GM12875 (cell line): ENCODE measurements at regions not wholly inside any gene's neighbourhood (a gene's known extent, or its start where the extent isn't known, plus 50 kb on each side); places are given as distances from the start of the nearest gene placed in this dataset.

Experiments
- H3K4me3 ChIP-seq: one replicate; pipeline ENCODE4 v1.5.1; 2011; ENCODE audit warnings: low read depth, low read length, control low read depth
- TF ChIP-seq, protein P1 (sequence below): IDR thresholded peaks from 2 replicates; pipeline ENCODE4 v1.5.1; 2011; ENCODE audit warnings: low read depth, mild to moderate bottlenecking, control low read depth, inconsistent platforms, low read length, moderate library complexity, borderline replicate concordance; ENCODE audit not compliant: insufficient read depth

DNA sequence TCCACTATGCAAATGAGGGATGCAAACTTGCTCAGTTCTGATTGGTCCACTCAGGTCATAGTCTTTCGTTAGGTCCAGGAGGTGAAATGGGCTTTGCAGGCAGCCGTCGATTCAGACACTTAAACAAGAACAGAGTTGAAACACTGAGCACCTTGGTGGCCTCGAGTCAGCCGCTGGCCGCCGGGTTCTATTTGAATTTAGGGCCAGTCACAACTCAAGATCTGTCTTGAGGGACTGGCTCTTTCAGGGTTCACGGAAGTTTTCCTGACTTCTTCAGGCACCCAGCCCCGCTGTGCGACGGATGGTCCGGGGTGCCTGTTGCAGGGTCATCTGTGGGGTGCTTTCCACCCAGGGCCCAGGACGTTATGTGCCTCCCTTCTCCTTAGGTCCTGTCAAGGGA, 412.8 kb upstream of the IRX4 start:
- TF ChIP-seq, protein P1, sequence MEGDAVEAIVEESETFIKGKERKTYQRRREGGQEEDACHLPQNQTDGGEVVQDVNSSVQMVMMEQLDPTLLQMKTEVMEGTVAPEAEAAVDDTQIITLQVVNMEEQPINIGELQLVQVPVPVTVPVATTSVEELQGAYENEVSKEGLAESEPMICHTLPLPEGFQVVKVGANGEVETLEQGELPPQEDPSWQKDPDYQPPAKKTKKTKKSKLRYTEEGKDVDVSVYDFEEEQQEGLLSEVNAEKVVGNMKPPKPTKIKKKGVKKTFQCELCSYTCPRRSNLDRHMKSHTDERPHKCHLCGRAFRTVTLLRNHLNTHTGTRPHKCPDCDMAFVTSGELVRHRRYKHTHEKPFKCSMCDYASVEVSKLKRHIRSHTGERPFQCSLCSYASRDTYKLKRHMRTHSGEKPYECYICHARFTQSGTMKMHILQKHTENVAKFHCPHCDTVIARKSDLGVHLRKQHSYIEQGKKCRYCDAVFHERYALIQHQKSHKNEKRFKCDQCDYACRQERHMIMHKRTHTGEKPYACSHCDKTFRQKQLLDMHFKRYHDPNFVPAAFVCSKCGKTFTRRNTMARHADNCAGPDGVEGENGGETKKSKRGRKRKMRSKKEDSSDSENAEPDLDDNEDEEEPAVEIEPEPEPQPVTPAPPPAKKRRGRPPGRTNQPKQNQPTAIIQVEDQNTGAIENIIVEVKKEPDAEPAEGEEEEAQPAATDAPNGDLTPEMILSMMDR: no peak

DNA sequence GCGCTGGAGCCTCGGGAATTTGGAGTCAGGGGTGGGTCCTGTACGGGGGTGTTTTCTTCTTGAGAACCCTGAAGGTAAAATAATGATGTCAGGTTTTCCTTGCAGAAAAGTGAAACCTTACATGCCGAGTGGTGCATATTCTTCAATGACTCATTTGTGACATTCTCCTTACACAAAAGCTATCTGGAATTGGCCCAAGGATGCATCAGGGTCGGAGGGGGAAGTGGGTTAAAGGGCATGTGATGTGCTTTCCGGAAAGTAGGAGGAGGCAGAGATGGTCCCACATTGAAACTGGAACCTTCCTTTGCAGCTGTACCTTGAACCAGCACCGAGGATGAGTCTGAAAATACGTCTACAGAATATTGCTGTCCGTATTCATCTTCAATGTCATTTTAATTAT, 411.2 kb upstream of the IRX4 start:
- TF ChIP-seq, protein P1: no peak
- no peak overlapping the region for H3K4me3 ChIP-seq

More for the DNA sequence above, 412.8 kb upstream of the IRX4 start:
- no peak overlapping the region for H3K4me3 ChIP-seq

DNA sequence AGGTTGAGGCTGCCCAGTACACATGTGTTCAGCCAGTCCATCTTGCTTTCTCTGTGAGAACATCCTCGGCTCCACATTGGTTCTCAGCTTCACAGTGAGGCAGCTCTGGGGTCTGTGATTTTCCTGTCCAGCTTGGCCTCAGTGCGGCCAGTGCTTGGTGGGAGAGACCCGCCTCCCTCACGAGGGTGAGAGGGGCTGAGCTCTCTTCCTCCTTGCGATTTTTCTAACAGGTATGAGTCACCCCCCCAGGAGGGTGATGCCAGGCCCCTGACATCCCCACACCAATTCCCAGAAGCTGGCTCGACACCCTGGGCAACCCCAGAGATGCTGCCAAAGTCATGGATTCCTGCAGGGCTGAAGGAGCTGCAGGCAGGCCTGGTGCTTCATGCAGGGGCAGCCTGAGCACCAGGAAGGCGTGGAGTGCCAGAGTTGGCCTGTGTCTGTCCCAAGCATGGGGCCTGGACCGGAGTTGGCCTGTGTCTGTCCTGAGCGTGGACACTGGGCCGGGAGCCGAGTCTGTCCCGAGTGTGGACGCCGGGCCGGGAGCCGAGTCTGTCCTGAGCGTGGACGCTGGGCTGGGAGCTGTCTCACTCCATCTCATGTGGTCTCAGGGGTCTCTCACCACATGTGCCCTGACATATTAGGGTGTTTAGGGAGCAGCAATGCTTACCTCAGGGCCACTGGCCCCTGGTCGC, 408.6 kb upstream of the IRX4 start:
- no peak overlapping the region for H3K4me3 ChIP-seq
- TF ChIP-seq, protein P1: no peak

DNA sequence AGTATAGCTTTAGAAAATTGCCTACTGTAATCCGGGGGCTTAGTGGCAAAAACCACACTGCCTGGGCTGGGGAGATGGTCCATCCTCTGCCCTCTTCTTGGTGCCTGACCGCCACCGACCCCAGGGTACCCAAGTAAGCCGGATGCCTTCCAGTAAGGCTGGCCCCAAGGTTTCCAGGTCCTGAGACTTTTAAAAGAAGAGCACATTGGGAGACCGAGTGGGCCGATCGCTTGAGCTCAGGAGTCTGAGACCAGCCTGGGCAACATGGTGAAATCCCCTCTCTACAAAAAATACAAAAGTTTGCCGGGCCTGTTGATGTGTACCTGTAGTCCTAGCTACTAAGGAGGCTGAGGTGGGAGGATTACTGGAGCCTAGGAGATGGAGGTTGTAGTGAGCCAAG, 406.7 kb upstream of the IRX4 start:
- H3K4me3 ChIP-seq: no peak overlapping the region
- TF ChIP-seq, protein P1: no peak

DNA sequence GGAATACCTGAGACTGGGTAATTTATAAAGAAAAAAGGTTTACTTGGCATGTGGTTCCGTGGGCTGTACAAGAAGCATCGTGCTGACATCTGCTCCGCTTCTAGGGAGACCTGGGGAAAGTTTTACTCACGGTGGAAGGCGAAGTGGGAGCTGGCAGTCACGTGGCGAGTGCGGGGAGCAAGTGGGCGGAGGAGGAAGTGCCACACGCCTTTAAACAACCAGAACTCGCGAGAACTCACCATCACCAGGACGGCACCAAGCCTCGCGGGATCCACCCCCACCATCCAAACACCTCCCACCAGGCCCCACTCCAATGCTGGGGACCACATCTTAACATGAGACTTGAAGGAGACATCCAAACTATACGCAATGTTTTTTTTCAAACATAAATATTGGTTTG, 406.2 kb upstream of the IRX4 start:
- TF ChIP-seq, protein P1: no peak

DNA sequence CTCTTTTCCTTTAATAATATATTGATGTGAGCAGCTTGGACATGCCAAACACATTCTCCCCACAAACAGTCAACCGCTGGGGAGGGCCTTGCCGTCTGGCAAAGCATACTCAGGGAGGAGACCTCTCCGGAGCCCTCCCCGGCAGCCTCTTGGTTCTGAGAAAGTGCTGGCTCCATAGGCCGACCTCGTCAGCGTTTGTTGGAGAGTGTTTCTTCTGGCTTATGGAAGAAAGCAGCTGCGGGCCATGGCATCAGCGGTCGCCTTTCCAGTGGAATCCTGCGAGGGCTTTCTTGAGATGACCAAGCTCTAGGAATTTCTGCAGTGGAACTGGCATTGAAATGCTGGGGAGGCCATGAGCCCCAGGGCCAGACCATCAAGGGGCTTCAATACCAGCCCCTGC, 405.7 kb upstream of the IRX4 start:
- TF ChIP-seq, protein P1: no peak

More for the DNA sequence above, 406.2 kb upstream of the IRX4 start:
- no peak overlapping the region for H3K4me3 ChIP-seq

DNA sequence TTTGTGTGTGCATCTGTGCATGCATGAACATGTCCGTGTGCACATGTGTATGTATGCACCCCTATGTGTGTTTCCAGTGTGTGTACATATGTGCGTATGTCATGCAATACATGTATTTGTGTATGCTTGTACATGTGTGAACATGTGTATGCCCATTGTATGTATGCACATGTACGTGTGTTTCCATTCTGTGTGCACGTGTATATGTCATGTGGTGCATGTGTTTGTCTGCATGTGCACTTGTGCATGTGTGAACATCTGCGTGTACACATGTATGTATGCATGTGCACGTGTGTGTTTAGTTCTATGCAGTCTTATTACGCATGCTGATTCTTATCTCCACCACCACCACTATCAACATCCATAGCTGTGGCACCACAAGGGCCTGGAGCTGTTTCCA, 403.5 kb upstream of the IRX4 start:
- TF ChIP-seq, protein P1: no peak

More for the DNA sequence above, 405.7 kb upstream of the IRX4 start:
- H3K4me3 ChIP-seq: no peak overlapping the region

More for the DNA sequence above, 403.5 kb upstream of the IRX4 start:
- H3K4me3 ChIP-seq: no peak overlapping the region
